ENCODE measurements at regions not wholly inside any gene's neighbourhood (a gene's known extent, or its start where the extent isn't known, plus 50 kb on each side); places are given as distances from the start of the nearest gene placed in this dataset.
"Not testable (repeated sequence)": the region's sequence is repeated elsewhere in the genome, so short reads cannot be mapped to it uniquely, and the experiment has no call there.

GRCh38 chr13:21879263-21879914, 208.5 kb downstream of the FGF9 start:
- H3K27me3 ChIP-seq = no peaks in the 10 kb centered on the region
- H3K4me1 ChIP-seq = no peaks in the 10 kb centered on the region
- peaks cover 0 to 23% (median 11%) of the 10 kb centered on the region in 11 experiments; a peak in 9 of 22 replicates for H3K9me3 ChIP-seq (replicated peaks in 1 of 11)
- H3K9ac ChIP-seq = no peak overlapping the region
- no peak overlapping the region for H3K4me2 ChIP-seq
- no peak for TF ChIP-seq Cebpa-rat (IDR thresholded peaks at IDR 0.05)
- H3K27ac ChIP-seq = no peak overlapping the region
- H4K20me1 ChIP-seq = no peaks in the 10 kb centered on the region
- H3K36me3 ChIP-seq = no peaks in the 10 kb centered on the region
- H3K4me3 ChIP-seq = no peak overlapping the region

- no peak for TF ChIP-seq Cebpa-rat (IDR thresholded peaks at IDR 0.05)
Observed at GRCh38 chr13:21882766-21883165, 211.9 kb downstream of the FGF9 start.

GRCh38 chr13:21883713-21884112, 212.8 kb downstream of the FGF9 start:
- Histone ChIP-seq H3K9ac (no peak overlapping the region), H3K4me1 (peaks cover 0 to 8% (median 0%) of the 10 kb centered on the region in 10 experiments; a peak in 1 of 20 replicates), H3K27me3 (no peaks in the 10 kb centered on the region), H3K9me3 (replicated peaks in 1 of 11) (peaks cover 0 to 10% (median 2%) of the 10 kb centered on the region in 11 experiments; a peak in 7 of 22 replicates), H3K27ac (no peak overlapping the region), H3K4me3 (no peak overlapping the region), H3K36me3 (no peaks in the 10 kb centered on the region), H3K4me2 (no peak overlapping the region), H4K20me1 (no peaks in the 10 kb centered on the region)
- no peak for TF ChIP-seq Cebpa-rat (IDR thresholded peaks at IDR 0.05)

More at GRCh38 chr13:21882766-21883165, 211.9 kb downstream of the FGF9 start:
- Histone ChIP-seq H3K9ac (no peak overlapping the region), H3K27ac (no peak overlapping the region), H3K4me3 (no peak overlapping the region), H3K9me3 (replicated peaks in 1 of 11) (peaks cover 0 to 13% (median 4%) of the 10 kb centered on the region in 11 experiments; a peak in 7 of 22 replicates), H4K20me1 (no peaks in the 10 kb centered on the region), H3K4me1 (peaks cover 0 to 2% (median 0%) of the 10 kb centered on the region in 10 experiments; a peak in 1 of 20 replicates), H3K4me2 (no peak overlapping the region), H3K27me3 (no peaks in the 10 kb centered on the region), H3K36me3 (no peaks in the 10 kb centered on the region)

GRCh38 chr13:21884299-21884909, 213.5 kb downstream of the FGF9 start:
- no peak overlapping the region for H3K27ac ChIP-seq
- H3K36me3 ChIP-seq = no peaks in the 10 kb centered on the region
- H3K4me3 ChIP-seq = no peak overlapping the region
- no peak overlapping the region for H3K9ac ChIP-seq
- H3K4me2 ChIP-seq = no peak overlapping the region
- H3K4me1 ChIP-seq = peaks cover 0 to 8% (median 0%) of the 10 kb centered on the region in 10 experiments; a peak in 1 of 20 replicates
- no peak for TF ChIP-seq Cebpa-rat (IDR thresholded peaks at IDR 0.05)
- peaks cover 0 to 5% (median 0%) of the 10 kb centered on the region in 11 experiments; a peak in 5 of 22 replicates for H3K9me3 ChIP-seq (replicated peaks in 1 of 11)
- no peaks in the 10 kb centered on the region for H3K27me3 ChIP-seq
- H4K20me1 ChIP-seq = no peaks in the 10 kb centered on the region

- no peak overlapping the region for H3K9ac ChIP-seq
- H3K27ac ChIP-seq = no peak overlapping the region
- no peak for TF ChIP-seq Cebpa-rat (IDR thresholded peaks at IDR 0.05)
- H3K9me3 ChIP-seq (replicated peaks in 1 of 11) = peaks cover 0 to 5% (median 0%) of the 10 kb centered on the region in 11 experiments; a peak in 4 of 22 replicates
- H3K4me1 ChIP-seq = peaks cover 0 to 8% (median 0%) of the 10 kb centered on the region in 10 experiments; a peak in 1 of 20 replicates
- H4K20me1 ChIP-seq = no peaks in the 10 kb centered on the region
- no peaks in the 10 kb centered on the region for H3K27me3 ChIP-seq
- H3K36me3 ChIP-seq = no peaks in the 10 kb centered on the region
- no peak overlapping the region for H3K4me3 ChIP-seq
- no peak overlapping the region; a peak in 1 of 22 replicates for H3K4me2 ChIP-seq
Observed at GRCh38 chr13:21884965-21885567, 214.2 kb downstream of the FGF9 start.

- no peak for TF ChIP-seq Cebpa-rat (IDR thresholded peaks at IDR 0.05)
- Histone ChIP-seq H3K4me1 (peaks cover 0 to 8% (median 0%) of the 10 kb centered on the region in 10 experiments; a peak in 1 of 20 replicates), H3K27ac (no peak overlapping the region), H3K4me2 (no peak overlapping the region), H3K9me3 (replicated peaks in 1 of 11) (peaks cover 0 to 5% (median 0%) of the 10 kb centered on the region in 11 experiments; a peak in 4 of 22 replicates), H3K9ac (no peak overlapping the region), H3K36me3 (no peaks in the 10 kb centered on the region), H3K4me3 (no peak overlapping the region), H4K20me1 (no peaks in the 10 kb centered on the region), H3K27me3 (no peaks in the 10 kb centered on the region)
Observed at GRCh38 chr13:21885714-21886224, 214.9 kb downstream of the FGF9 start.

- H3K27ac ChIP-seq = no peak overlapping the region
- TF ChIP-seq Cebpa-rat (IDR thresholded peaks at IDR 0.05) = no peak
- no peak overlapping the region for H3K4me3 ChIP-seq
- H3K4me2 ChIP-seq = no peak overlapping the region
- no peaks in the 10 kb centered on the region for H3K36me3 ChIP-seq
- H3K9ac ChIP-seq = no peak overlapping the region
- H4K20me1 ChIP-seq = no peaks in the 10 kb centered on the region
- no peaks in the 10 kb centered on the region for H3K27me3 ChIP-seq
- H3K9me3 ChIP-seq (replicated peaks in 1 of 11) = no peaks in the 10 kb centered on the region
- peaks cover 0 to 8% (median 0%) of the 10 kb centered on the region in 10 experiments; a peak in 1 of 20 replicates for H3K4me1 ChIP-seq
Observed at GRCh38 chr13:21889651-21890050, 218.8 kb downstream of the FGF9 start.

- H3K27me3 ChIP-seq = not testable (repeated sequence)
Observed at GRCh38 chr13:21890220-21890619, 219.3 kb downstream of the FGF9 start.

GRCh38 chr13:21894091-21894490, 223.2 kb downstream of the FGF9 start:
- Histone ChIP-seq H3K9me3 (replicated peaks in 1 of 11) (no peaks in the 10 kb centered on the region), H4K20me1 (no peaks in the 10 kb centered on the region), H3K27ac (no peak overlapping the region), H3K9ac (no peak overlapping the region), H3K36me3 (no peaks in the 10 kb centered on the region), H3K4me1 (no peaks in the 10 kb centered on the region), H3K27me3 (no peaks in the 10 kb centered on the region), H3K4me2 (no peak overlapping the region), H3K4me3 (no peak overlapping the region)
- no peak for TF ChIP-seq Cebpa-rat (IDR thresholded peaks at IDR 0.05)

More at GRCh38 chr13:21890220-21890619, 219.3 kb downstream of the FGF9 start:
- not testable (repeated sequence) for H4K20me1 ChIP-seq; H3K9me3 ChIP-seq (replicated peaks in 1 of 11); H3K4me3 ChIP-seq; H3K36me3 ChIP-seq; H3K4me2 ChIP-seq; H3K9ac ChIP-seq; H3K27ac ChIP-seq; H3K4me1 ChIP-seq

Measured in BLaER1 treated with 17β-estradiol and CSF1 and Interleukin-3, amounts not matched to agents 10 nM and 100 nM (cell line).